Ureter (tissue), 1 donor: ENCODE measurements at regions not wholly inside any gene's neighbourhood (a gene's known extent, or its start where the extent isn't known, plus 50 kb on each side); places are given as distances from the start of the nearest gene placed in this dataset.

Experiments used
- DNase-seq: peaks from one replicate; pipeline ENCODE4 v3.0.0-alpha.2; 2020; ENCODE audit warnings: low spot score
- donor health status: DM: yes; HTN: yes; CAD: no.

GRCh38 chr18:29083545-29083944 is 906.6 kb upstream of the CDH2 start:
- DNase-seq, result no peak

GRCh38 chr18:29080946-29081345 is 904.0 kb upstream of the CDH2 start:
- no peak for DNase-seq

- DNase-seq, result no peak
Measured at GRCh38 chr18:29078273-29078672, 901.3 kb upstream of the CDH2 start.

- no peak for DNase-seq
Measured at GRCh38 chr18:29077344-29077743, 900.4 kb upstream of the CDH2 start.

GRCh38 chr18:29076645-29077044 is 899.7 kb upstream of the CDH2 start:
- no peak for DNase-seq

GRCh38 chr18:29074147-29074546 is 897.2 kb upstream of the CDH2 start:
- DNase-seq, result no peak

GRCh38 chr18:29071869-29072268 is 894.9 kb upstream of the CDH2 start:
- DNase-seq, result no peak

- DNase-seq, result no peak
Measured at GRCh38 chr18:29063346-29063745, 886.4 kb upstream of the CDH2 start.

- DNase-seq, result no peak
Measured at GRCh38 chr18:29062921-29063320, 886.0 kb upstream of the CDH2 start.

- no peak for DNase-seq
Measured at GRCh38 chr18:29060349-29060748, 883.4 kb upstream of the CDH2 start.

GRCh38 chr18:29057703-29058102 is 880.8 kb upstream of the CDH2 start:
- no peak for DNase-seq

- no peak for DNase-seq
Measured at GRCh38 chr18:29056800-29057199, 879.9 kb upstream of the CDH2 start.

GRCh38 chr18:29041976-29042375 is 865.0 kb upstream of the CDH2 start:
- no peak for DNase-seq

GRCh38 chr18:29034113-29034856 is 857.4 kb upstream of the CDH2 start:
- no peak for DNase-seq

GRCh38 chr18:29028560-29028959 is 851.6 kb upstream of the CDH2 start:
- no peak for DNase-seq

- no peak for DNase-seq
Measured at GRCh38 chr18:29018976-29019375, 842.0 kb upstream of the CDH2 start.

- DNase-seq, result no peak
Measured at GRCh38 chr18:29012883-29013465, 836.0 kb upstream of the CDH2 start.

- no peak for DNase-seq
Measured at GRCh38 chr18:29012364-29012763, 835.4 kb upstream of the CDH2 start.

- no peak for DNase-seq
Measured at GRCh38 chr18:29009250-29009803, 832.4 kb upstream of the CDH2 start.

GRCh38 chr18:29008809-29009208 is 831.9 kb upstream of the CDH2 start:
- DNase-seq, result no peak

- DNase-seq, result no peak
Measured at GRCh38 chr18:29007986-29008654, 831.2 kb upstream of the CDH2 start.

- no peak for DNase-seq
Measured at GRCh38 chr18:29004921-29005320, 828.0 kb upstream of the CDH2 start.

GRCh38 chr18:29003194-29003593 is 826.3 kb upstream of the CDH2 start:
- DNase-seq, result no peak
